Kidney epithelial cell (primary cell): ENCODE measurements at regions not wholly inside any gene's neighbourhood (a gene's known extent, or its start where the extent isn't known, plus 50 kb on each side); places are given as distances from the start of the nearest gene placed in this dataset.

ENCODE experiments used
- DNase-seq: peaks from one replicate; pipeline ENCODE4 v3.0.0-alpha.2; 2010; ENCODE audit warnings: low read depth
- H3K27me3 ChIP-seq: 2 replicates; pipeline ENCODE4 v1.6.0; 2011; ENCODE audit warnings: low read length; ENCODE audit not compliant: control insufficient read depth, insufficient read depth
- H3K36me3 ChIP-seq: 2 replicates; pipeline ENCODE4 v1.5.1; 2011; ENCODE audit warnings: low read length; ENCODE audit not compliant: control insufficient read depth, insufficient read depth
- H3K4me3 ChIP-seq: 2 replicates; pipeline ENCODE4 v1.5.1; 2011; ENCODE audit warnings: low read depth, mild to moderate bottlenecking, control low read depth, low read length
- TF ChIP-seq, protein P1 (sequence below): IDR thresholded peaks from 2 replicates; pipeline ENCODE4 v1.5.1; 2011; ENCODE audit warnings: mild to moderate bottlenecking, moderate library complexity, low read length, control low read depth, inconsistent platforms; ENCODE audit not compliant: insufficient read depth, poor library complexity, severe bottlenecking

DNA sequence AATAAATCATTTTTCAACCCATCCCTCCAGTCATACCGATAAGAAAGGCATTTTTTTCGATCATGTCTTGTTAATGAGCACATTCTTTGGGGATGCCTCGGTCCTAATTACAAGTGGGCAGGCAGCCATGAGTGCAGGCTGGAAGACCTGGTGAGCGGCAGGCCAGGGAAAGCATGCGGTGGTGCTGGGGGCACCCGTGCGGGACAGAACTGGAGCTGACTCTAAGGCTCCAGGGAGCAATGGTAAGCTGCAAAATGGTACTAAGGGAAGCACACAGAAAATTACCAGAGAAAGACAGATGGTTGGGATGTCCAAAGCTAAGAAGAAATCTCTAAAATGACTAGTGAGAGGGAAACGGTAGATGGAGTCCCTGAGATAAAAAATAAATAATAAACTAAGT, 411.0 kb upstream of the AGA start:
- Histone ChIP-seq H3K27me3 (no peaks in the 10 kb centered on the region), H3K4me3 (no peak overlapping the region), H3K36me3 (no peaks in the 10 kb centered on the region)
- DNase-seq: no peak
- TF ChIP-seq, protein P1, sequence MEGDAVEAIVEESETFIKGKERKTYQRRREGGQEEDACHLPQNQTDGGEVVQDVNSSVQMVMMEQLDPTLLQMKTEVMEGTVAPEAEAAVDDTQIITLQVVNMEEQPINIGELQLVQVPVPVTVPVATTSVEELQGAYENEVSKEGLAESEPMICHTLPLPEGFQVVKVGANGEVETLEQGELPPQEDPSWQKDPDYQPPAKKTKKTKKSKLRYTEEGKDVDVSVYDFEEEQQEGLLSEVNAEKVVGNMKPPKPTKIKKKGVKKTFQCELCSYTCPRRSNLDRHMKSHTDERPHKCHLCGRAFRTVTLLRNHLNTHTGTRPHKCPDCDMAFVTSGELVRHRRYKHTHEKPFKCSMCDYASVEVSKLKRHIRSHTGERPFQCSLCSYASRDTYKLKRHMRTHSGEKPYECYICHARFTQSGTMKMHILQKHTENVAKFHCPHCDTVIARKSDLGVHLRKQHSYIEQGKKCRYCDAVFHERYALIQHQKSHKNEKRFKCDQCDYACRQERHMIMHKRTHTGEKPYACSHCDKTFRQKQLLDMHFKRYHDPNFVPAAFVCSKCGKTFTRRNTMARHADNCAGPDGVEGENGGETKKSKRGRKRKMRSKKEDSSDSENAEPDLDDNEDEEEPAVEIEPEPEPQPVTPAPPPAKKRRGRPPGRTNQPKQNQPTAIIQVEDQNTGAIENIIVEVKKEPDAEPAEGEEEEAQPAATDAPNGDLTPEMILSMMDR: no peak

DNA sequence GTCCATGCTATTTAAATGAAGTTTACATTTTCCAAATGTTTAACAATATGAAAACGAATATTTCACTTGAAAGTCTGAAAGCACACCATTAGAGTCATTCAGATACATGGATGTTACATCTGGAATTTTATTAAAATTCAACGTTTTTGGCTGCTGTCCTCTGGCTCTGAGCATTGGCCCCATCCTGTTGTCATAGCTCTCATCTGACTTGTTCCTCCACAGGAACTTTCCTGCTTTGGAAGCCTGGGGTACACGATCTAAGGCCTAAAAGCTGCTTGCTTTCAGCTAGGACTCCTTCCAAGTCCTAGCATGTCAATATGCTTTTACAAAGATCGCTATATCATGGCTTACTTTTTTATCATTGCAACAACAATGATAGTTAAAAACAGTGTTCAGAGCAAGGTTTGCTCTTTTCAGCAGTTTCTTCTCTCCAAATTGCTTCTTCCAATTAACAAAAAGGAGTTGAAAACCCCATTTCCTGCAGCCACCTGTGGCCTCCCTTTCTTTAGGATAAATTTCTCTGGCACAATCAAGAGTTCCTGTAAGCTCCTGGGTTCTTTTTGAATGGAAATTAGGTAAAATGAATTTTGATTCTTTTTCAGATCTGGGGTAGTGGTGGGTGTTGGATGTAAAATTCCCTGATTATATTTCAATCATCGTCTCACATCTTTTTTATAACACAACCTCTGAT, 413.4 kb upstream of the AGA start:
- no peak for DNase-seq
- TF ChIP-seq, protein P1: no peak
- no peaks in the 10 kb centered on the region for H3K27me3 ChIP-seq

DNA sequence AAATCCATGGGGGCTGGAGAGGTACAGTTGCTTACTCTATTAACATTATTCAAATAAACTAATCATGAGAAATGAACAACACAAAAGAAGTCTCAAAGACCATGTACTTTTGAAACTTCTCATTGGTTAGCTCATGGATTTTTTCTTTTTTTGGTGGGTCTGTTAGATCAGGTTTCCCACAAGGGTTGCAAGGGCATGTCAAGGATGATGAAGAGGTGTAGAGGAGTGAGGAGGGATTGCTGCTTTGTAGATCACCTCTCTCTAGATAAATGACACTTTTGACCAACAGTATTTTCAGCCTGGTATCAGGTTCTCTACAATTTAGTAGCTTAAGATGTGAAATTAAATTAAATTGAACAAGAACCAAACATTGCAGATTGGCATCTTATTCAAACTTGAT, 417.9 kb upstream of the AGA start:
- no peak for DNase-seq
- TF ChIP-seq, protein P1: no peak
- H3K36me3 ChIP-seq: no peaks in the 10 kb centered on the region
- H3K27me3 ChIP-seq: no peaks in the 10 kb centered on the region
- no peak overlapping the region for H3K4me3 ChIP-seq

More for the DNA sequence above, 413.4 kb upstream of the AGA start:
- Histone ChIP-seq H3K36me3 (no peaks in the 10 kb centered on the region), H3K4me3 (no peak overlapping the region)

DNA sequence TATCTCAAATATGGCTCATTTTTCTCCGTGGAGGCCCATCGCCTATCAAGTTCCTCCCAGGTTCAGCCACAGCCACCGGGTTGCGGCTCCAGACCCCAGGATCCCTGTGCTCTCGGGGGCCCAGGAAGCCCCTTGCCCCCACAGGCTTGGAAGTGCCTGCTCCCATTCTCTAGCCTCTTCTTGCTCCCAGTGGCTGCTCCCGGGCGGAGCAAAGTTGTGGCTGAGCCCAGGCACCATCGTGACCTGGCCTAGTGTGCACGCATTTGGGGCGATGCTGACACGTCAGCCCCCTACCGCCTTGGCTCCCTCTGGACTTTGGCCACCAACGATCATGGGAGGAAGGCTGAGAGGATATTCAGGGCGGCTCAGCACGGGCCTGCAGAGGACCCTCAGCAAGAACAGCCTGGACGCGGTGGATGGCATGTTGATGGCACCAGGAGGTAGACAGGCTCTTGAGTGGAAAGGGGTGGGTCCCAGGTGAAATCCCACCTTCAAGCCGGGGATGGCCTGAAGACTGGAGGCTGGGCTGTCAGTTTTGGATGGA, 419.4 kb upstream of the AGA start:
- no peaks in the 10 kb centered on the region for H3K27me3 ChIP-seq
- DNase-seq: no peak
- no peaks in the 10 kb centered on the region for H3K36me3 ChIP-seq
- TF ChIP-seq, protein P1: no peak
- no peak overlapping the region for H3K4me3 ChIP-seq

DNA sequence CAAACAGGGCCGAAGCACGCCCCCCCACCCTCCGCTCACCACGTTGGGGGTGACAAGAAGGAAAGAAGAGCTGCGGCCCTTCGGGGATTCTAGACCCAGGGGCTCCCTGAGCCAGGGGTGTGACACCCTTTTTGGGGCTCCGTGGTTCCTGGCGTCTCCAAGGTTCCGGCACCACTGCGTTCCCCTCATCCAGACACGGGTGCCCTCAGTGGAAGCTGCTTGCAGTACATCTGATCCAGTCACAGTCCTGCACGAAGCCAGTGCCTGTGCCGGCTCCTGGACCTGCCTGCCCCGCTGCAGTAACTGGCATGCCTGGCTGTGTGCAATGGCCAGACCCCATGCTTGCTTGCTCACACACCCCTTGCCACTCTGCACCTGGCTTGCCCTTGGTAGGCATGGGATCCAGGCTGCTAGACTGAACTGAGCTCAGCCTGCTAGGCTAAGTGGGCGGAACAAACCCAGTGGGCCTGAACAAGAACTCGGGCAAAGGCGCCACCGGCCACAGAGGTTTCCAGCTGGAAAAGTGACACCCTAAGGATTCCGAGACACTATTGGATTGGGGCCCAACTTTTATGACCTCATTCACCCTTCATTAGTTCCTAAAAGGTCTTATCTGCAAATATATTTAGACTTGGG, 420.4 kb upstream of the AGA start:
- no peak overlapping the region for H3K4me3 ChIP-seq
- no peak for DNase-seq
- TF ChIP-seq, protein P1: no peak
- no peaks in the 10 kb centered on the region for H3K27me3 ChIP-seq
- H3K36me3 ChIP-seq: no peaks in the 10 kb centered on the region
